Pancreas (tissue), 10 donors: ENCODE measurements at regions not wholly inside any gene's neighbourhood (a gene's known extent, or its start where the extent isn't known, plus 50 kb on each side); places are given as distances from the start of the nearest gene placed in this dataset.
A peak's percentile ranks its signal among the peaks of the same experiment; 100 is the strongest.
"Not testable (repeated sequence)": the region's sequence is repeated elsewhere in the genome, so short reads cannot be mapped to it uniquely, and the experiment has no call there.

Source experiments
- ATAC-seq, 4 donors: fragments of 200-7000 bp; cut with Tn5 transposase; one replicate each; pipeline versions ENCODE4 v1.8.0 to v1.9.1; 2020; ENCODE audit warnings: mild to moderate bottlenecking in 4 of 4, moderate library complexity in 4 of 4
- DNase-seq, 6 donors: peaks; one replicate each; pipeline ENCODE4 v3.0.0-alpha.2; 2020
- FAIRE-seq: peaks from 2 replicates; lab custom pipeline; 2012; peaks lifted over from hg19 to GRCh38; lab: Jason Lieb, UNC
- H3K27ac ChIP-seq, 4 donors: fragments of 200-600 bp; sonication (generic); 1 replicate in 3 of 4; 2 replicates in 1 of 4; pipeline versions ENCODE4 v1.5.0 to v1.8.0; 2020
- H3K27me3 ChIP-seq, 4 donors: fragments of 200-600 bp; one replicate each; pipeline ENCODE4 v1.8.0; 2021
- H3K36me3 ChIP-seq, 3 donors: fragments of 200-600 bp; sonication (generic) in 1 of 3; one replicate each; pipeline versions ENCODE4 v1.5.0 to v1.8.0; 2020 to 2021
- H3K4me1 ChIP-seq, 3 donors: fragments of 200-600 bp; one replicate each; pipeline ENCODE4 v1.8.0; 2021
- H3K4me3 ChIP-seq, 4 donors: fragments of 200-600 bp; sonication (generic) in 2 of 4; one replicate each; pipeline versions ENCODE4 v1.5.0 to v1.8.0; 2020 to 2021
- H3K9me3 ChIP-seq, 4 donors: fragments of 200-600 bp; one replicate each; pipeline ENCODE4 v1.8.0; 2021
- WGBS, 2 donors: extraction: QIAGEN DNeasy Blood & Tissue Kit; methylation state at CpG; one replicate each; pipeline ENCODE4 v1.1.7; 2013; 5-methylcytosine and 5-hydroxymethylcytosine counted together
- intact Hi-C, 3 donors: fragments of 100-400 bp; cut with DNase I; formaldehyde crosslinking; loops; one replicate each; pipeline versions ENCODE4 v1.11.1 to v1.14.2; 2022
- donor health status: healthy with polysubstance abuse.
- donor health status: DM: no; HTN: no; CAD: no; lungs with moderate emphysema.
- donor health status: DM: no; HTN: no; CAD: no.
- donor health status: control.
- donor health status: control.
- donor health status: Bipolar disorder and iron deficiency.
- donor health status: DM: yes; HTN: yes; CAD: no.
- donor health status: DM: no; HTN: no; CAD: no.
- donor health status: DM: no; HTN: no; CAD: no.
- donor health status: DM: yes; HTN: yes; CAD: no.

DNA sequence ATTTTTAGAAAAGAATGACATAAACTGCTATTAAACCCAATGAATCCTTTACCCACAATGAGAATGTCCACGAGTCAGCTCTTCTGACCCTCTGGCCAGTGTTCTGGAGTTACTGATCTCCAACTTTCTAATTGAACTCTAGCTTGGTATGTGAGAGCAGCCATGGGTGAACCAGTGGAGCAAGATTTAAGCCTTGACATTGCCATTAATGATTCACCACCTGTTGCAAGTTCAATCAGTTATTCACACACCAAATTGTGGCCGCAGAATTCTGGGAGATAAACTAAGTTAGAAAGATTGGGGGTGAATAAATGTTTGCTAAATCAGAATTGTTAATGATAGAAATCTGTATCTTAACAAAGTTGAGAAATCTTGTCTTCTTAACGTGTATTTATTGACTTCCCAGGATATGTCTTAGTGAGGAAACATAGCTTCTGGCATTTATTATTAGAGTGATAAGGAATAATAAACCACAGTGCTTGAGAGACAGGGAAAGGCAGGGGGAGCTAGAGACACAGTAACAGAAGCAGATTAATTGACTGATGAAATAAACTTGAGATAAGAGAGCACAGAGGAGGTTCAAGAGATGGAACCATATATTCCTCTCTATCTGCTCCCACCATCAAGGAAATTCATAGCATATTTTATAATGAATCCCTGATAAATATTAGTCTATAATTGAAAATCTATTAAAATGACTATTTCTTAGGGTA, 96.0 kb upstream of the AGAP9 start:
- H3K4me1 ChIP-seq, FAIRE-seq, H3K9me3 ChIP-seq, H3K27ac ChIP-seq, H3K27me3 ChIP-seq, H3K36me3 ChIP-seq, H3K4me3 ChIP-seq, intact Hi-C loops: not testable (repeated sequence)
- ATAC-seq (peak; percentile 82 to 95 (median 89)), DNase-seq (peak in 2 of 6 donors; percentile 1 to 20)
- WGBS, 2 donors = 27 to 32% methylated on average over 2 of the region's 3 CpGs

- no CpG with 5 or more reads among the region's 3 CpGs for WGBS, 2 donors
- FAIRE-seq, ATAC-seq, H3K27ac ChIP-seq, H3K4me1 ChIP-seq, H3K27me3 ChIP-seq, H3K4me3 ChIP-seq, intact Hi-C loops, H3K36me3 ChIP-seq, H3K9me3 ChIP-seq, DNase-seq: not testable (repeated sequence)
Observed at GRCh38 chr10:47609311-47609710, 85.9 kb upstream of the AGAP9 start.

GRCh38 chr10:47605791-47606773, 82.6 kb upstream of the AGAP9 start:
- WGBS, 2 donors = no CpG with 5 or more reads among the region's 1 CpG
- H3K27me3 ChIP-seq, H3K4me3 ChIP-seq, H3K4me1 ChIP-seq, DNase-seq, H3K36me3 ChIP-seq, ATAC-seq, H3K9me3 ChIP-seq, FAIRE-seq, H3K27ac ChIP-seq, intact Hi-C loops: not testable (repeated sequence)

GRCh38 chr10:47600604-47601003, 77.2 kb upstream of the AGAP9 start:
- FAIRE-seq, H3K36me3 ChIP-seq, H3K9me3 ChIP-seq, H3K27ac ChIP-seq, H3K27me3 ChIP-seq, intact Hi-C loops, DNase-seq, ATAC-seq, H3K4me3 ChIP-seq, H3K4me1 ChIP-seq: not testable (repeated sequence)
- WGBS, 2 donors = 14 to 18% methylated on average over 2 of the region's 2 CpGs

DNA sequence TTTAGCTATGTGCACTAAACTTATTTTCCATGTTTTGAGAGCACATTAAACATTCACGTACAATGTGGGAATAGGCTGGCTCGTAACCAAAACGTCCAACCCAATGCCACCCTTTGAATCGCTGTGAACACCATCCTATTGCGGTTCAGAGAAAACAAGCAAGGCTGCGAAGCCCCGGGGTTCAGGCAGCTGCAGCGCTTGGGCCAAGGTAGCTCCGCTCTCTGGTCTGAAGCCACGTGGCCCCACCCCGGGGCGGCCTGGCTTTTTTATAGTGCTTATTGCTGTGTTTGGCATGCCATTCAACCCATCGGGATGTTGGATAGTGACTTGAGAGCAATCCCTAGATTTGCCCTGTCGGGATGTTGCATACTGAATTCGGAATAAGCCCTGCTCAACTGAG, 76.7 kb upstream of the AGAP9 start:
- H3K27ac ChIP-seq, DNase-seq, H3K4me3 ChIP-seq, ATAC-seq, H3K9me3 ChIP-seq, H3K27me3 ChIP-seq, H3K4me1 ChIP-seq, FAIRE-seq, H3K36me3 ChIP-seq, intact Hi-C loops: not testable (repeated sequence)
- WGBS, 2 donors = 80 to 88% methylated on average over 9 to 15 of the region's 15 CpGs

GRCh38 chr10:47599657-47600056, 76.2 kb upstream of the AGAP9 start:
- H3K4me1 ChIP-seq, FAIRE-seq, H3K27me3 ChIP-seq, H3K4me3 ChIP-seq, intact Hi-C loops, H3K27ac ChIP-seq, ATAC-seq, H3K36me3 ChIP-seq, H3K9me3 ChIP-seq, DNase-seq: not testable (repeated sequence)
- 70 to 76% methylated on average over 15 to 16 of the region's 16 CpGs for WGBS, 2 donors

DNA sequence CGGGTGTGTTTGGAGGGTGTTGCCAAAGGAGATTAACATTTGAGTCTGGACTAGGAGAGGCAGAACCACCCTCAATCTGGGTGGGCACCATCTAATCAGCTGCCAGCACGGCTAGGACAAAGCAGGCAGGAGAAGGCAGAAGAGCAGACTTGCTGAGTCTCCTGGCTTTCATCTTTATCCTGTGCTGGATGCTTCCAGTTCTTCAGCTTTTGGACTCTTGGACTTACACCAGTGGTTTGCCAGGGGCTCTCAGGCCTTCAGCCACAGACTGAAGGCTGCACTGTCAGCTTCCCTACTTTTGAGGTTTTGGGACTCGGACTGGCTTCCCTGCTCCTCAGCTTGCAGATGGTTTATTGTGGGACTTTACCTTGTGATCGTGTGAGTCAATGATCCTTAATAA, 70.4 kb upstream of the AGAP9 start:
- DNase-seq, H3K27ac ChIP-seq, H3K36me3 ChIP-seq, intact Hi-C loops, H3K9me3 ChIP-seq, FAIRE-seq, H3K4me1 ChIP-seq, H3K4me3 ChIP-seq, H3K27me3 ChIP-seq, ATAC-seq: not testable (repeated sequence)
- whole genome bisulfite sequencing, 2 donors = 86 to 92% methylated on average over 2 of the region's 4 CpGs

DNA sequence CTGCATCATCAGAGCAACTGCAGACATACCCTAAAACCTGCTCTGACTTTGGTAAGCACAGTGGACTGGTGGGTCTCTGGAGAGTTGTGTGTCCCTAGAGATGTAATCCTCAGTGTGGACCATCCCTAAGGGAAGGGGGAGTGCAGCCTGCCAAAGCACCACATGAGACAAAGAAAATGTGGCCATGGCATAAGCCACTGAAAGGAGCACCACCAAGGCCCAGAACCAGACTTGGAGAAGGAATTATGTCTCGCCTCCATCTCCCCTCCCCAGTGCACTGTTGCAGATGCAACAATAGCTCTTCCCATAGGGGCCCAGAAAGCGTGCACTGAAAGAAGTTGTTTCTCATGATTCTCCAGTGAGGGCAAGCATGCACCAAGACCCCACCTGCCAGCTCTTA, 69.7 kb upstream of the AGAP9 start:
- WGBS, 2 donors = 93 to 97% methylated on average over 2 of the region's 2 CpGs
- H3K4me3 ChIP-seq, intact Hi-C loops, DNase-seq, H3K9me3 ChIP-seq, H3K27me3 ChIP-seq, H3K4me1 ChIP-seq, H3K36me3 ChIP-seq, ATAC-seq, H3K27ac ChIP-seq, FAIRE-seq: not testable (repeated sequence)

DNA sequence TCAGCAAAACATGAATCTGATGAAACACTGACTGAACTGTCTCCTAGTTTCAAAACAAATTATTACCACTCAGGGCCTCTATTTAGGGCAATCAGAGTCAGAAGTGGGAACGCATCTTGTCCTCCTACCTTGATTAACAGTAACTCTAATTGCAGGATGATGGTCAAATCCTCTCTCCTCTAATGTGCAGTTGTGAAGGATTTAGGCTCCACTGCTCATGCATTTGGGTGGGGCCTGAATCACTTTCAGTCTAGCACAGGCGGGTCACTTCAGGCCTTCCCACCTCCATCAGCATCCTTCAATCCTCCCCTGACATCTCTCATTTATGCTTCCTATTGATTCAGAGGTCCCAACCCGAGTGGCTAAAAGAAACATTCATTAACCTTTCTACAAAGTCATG, 67.5 kb upstream of the AGAP9 start:
- H3K27me3 ChIP-seq, H3K4me3 ChIP-seq, H3K36me3 ChIP-seq, H3K27ac ChIP-seq, H3K9me3 ChIP-seq, DNase-seq, ATAC-seq, FAIRE-seq, H3K4me1 ChIP-seq, intact Hi-C loops: not testable (repeated sequence)
- WGBS, 2 donors = 74 to 95% methylated on average over 2 to 3 of the region's 3 CpGs

- intact Hi-C loops, H3K27me3 ChIP-seq, FAIRE-seq, H3K9me3 ChIP-seq, H3K4me3 ChIP-seq, DNase-seq, H3K36me3 ChIP-seq, H3K27ac ChIP-seq, H3K4me1 ChIP-seq: not testable (repeated sequence)
- ATAC-seq = peak in 1 of 4 donors; percentile 58
- WGBS, 2 donors = 90% methylated on average over 2 of the region's 2 CpGs; no CpG with 5 or more reads in 1 of the 2 donors
Observed at GRCh38 chr10:47590534-47590933, 67.1 kb upstream of the AGAP9 start.

DNA sequence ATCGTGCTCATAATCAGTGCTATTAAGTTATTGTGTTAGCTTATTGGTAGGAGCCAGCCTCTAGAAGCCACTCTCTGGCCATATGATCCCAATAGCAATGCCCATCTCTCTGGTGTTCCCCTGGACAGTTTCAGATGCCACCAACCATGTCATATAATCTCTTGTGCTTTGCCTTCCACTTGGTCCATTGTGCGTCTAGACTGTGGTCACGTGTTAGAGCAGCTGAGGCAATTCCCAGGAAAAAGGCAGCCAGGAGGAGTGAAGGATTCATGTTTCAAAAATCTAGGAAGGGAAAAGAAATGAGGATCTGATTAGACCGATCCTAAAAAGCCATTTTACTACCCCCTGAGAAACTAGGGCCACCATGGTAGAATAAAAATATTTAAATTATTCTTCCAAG, 58.6 kb upstream of the AGAP9 start:
- H3K36me3 ChIP-seq, H3K4me1 ChIP-seq, H3K9me3 ChIP-seq, H3K4me3 ChIP-seq, FAIRE-seq, ATAC-seq, H3K27ac ChIP-seq, intact Hi-C loops, H3K27me3 ChIP-seq: not testable (repeated sequence)
- DNase-seq = peak in 4 of 6 donors; percentile 42 to 48 (median 44)
- 50 to 60% methylated on average over 3 of the region's 4 CpGs for WGBS, 2 donors

GRCh38 chr10:47580063-47580462, 56.6 kb upstream of the AGAP9 start:
- H3K4me3 ChIP-seq, H3K4me1 ChIP-seq, intact Hi-C loops, DNase-seq, ATAC-seq, H3K36me3 ChIP-seq, H3K27me3 ChIP-seq, FAIRE-seq, H3K27ac ChIP-seq, H3K9me3 ChIP-seq: not testable (repeated sequence)
- 92% methylated on average over 1 of the region's 2 CpGs; no CpG with 5 or more reads in 1 of the 2 donors for WGBS, 2 donors
